NCI-H82 treated with DMSO at 0.1 percent for 48 hours (cell line): ENCODE measurements at regions not wholly inside any gene's neighbourhood (a gene's known extent, or its start where the extent isn't known, plus 50 kb on each side); places are given as distances from the start of the nearest gene placed in this dataset.
"Not testable (repeated sequence)": the region's sequence is repeated elsewhere in the genome, so short reads cannot be mapped to it uniquely, and the experiment has no call there.

Experiments used
- DNase-seq: peaks from one replicate; lab custom pipeline; 2025; ENCODE audit not compliant: unreplicated experiment; lab: John Stamatoyannopoulos, UW

DNA sequence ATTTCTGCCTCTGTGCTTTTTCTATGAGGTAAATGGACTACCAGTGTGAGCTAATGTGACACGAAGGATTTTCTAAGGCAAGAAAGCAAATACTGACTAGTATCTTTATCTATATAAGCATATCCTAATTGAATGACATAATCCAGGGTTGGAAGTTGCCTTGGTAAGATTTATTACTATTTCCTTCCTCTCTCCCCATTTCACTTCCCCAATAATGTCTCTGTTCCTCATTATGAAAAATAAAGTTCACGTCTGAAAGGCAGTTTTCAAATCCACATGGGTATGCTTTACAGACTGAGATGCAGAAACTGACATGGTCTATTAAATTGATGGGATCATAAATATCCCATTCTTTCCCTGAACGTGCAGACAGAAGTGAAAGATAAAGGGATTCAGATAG lies 86.0 kb downstream of the DTWD1 start:
- DNase-seq: no peak

DNA sequence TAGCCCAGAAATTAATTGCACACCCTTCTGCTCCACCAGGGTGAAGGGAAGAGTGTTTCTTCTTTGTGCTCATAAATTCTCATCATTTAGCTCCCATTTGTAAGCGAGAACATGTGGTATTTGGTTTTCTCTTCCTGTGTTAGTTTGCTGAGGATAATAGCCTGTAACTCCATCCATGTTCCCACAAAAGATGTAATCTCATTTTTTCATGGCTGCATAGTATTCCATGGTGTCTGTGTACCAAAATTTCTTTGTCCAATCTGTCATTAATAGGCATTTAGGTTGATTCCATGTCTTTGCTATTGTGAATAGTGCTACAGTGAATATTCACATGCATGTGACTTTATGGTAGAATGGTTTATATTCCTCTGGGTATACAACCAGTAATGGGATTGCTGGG lies 86.8 kb downstream of the DTWD1 start:
- no peak for DNase-seq

DNA sequence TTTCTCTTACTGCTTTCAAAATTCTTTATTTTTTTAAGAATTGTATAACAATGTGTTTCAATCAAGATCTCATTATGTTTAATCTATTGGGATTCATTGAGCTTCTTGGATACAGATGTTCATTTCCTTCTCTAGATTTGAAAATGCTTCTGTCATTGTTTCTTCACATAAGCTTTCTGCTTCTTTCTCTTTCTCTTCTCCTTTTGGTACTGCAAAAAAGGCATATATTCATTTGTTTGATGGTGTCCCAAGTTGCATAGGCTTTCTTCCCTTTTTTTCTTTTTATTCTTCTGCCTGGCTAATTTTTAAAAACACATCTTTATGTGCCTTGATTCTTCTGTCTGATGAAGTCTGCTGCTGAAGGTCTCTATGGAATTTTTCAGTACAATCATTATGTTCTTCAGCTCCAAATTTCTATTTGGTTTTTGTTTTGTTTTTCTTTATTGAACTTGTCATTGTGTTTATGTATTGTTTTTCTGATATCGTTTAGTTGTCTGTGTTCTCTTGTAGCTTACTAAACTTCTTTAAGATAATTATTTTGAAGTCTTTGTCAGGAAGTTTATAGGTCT lies 88.9 kb downstream of the DTWD1 start:
- DNase-seq: no peak

DNA sequence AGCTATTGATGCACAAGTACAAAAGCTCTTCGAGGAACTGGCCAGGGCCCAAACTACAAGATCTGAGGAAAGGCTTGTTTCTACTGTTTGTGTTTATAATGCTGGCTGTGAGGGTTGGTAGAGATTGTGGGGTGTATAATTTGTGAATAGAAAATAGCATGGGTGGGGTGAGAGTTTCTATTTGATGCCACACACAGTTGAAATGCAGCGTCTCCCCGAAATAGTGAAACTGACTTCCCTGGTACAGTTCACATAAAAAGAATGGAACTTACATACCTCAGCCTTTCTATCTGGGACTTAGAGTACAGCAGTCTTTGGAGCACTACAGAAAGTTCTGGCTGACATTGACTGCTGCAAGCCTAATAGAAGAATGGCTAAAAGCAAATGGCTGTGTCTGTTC lies 91.3 kb downstream of the DTWD1 start:
- no peak for DNase-seq

DNA sequence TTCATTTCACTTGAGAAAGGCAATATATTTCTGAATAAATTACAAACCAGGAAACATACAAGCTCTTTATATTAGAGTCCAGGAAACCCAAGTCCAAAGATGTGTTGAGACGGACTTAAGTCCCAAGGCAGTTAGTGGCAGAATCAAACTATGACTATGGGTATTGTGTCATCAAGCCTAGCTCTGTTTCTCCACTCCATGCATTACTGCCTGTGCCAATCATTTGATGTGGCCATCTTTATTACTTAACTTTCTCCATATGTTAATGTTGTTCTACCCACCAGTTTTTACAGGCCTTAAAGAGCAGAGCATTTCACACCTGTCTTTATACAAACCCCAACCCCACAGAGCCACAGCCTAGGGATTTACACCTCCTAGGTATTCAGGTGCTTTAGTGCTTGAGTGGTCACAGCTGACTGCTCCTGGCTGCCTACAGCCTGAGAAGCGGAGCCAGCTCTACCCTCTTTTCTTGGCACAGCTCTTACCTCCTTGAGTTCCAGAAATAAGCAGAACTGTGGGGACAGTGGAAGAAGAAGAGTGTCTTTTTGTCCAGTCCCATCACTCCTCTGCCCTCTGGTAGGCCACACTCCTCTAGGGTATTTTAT lies 92.1 kb downstream of the DTWD1 start:
- DNase-seq: no peak

DNA sequence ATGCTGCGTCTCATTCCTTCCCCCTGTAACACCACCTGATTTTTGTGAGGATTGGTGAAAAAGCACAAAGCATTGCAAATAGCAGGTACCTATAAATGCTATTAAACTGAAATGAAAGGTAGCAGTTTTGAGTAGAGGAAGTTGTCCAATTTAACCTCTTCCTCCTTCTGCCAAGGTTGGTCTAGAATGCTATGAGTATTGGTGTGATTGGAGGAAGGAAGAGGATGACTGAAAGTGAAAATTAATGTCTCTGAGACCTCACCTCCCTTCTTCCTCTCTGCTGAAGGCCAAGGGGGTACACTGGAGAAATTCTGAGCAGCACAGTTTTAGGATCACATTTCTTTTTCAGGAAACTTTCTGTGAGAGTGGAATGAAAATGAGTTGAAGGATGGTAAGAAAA lies 94.4 kb downstream of the DTWD1 start:
- no peak for DNase-seq

DNA sequence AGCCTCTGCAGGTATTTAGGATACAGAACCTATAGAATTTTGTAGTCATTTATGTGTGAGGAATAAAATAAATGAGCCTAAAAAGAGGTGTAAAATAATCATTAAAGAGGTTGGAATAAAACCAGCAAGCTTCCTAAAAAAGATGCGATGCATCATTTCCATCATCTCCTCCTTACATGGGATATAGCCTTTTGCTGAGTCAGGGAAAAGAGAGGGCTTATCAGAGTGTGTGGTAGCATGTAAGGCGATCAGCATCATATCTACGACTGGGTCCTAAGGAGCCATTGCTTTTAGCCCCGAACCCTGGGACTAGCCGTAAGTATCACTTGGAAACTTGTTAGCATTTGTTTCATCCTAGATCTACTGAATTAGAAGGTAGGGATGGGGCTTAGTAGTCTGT lies 94.9 kb downstream of the DTWD1 start:
- no peak for DNase-seq

DNA sequence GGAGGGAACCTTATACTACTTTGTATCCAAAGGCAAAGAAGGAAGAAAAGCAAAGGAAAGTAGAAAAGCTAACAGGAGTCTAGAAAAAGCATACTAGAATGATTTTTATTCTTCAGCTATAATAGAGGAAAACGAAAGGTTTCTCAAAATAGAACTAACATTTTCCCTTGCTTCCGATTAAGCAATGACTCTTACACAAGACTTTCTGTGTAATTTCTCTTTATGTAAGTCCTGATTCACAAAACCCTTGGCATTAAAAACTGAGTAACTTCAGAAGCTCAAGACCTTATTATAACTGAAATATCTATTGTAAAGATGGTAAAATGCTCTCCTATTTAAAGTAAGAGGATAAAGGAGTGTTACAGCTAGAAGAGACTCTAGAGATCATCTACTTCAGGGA lies 97.4 kb downstream of the DTWD1 start:
- DNase-seq: no peak

DNA sequence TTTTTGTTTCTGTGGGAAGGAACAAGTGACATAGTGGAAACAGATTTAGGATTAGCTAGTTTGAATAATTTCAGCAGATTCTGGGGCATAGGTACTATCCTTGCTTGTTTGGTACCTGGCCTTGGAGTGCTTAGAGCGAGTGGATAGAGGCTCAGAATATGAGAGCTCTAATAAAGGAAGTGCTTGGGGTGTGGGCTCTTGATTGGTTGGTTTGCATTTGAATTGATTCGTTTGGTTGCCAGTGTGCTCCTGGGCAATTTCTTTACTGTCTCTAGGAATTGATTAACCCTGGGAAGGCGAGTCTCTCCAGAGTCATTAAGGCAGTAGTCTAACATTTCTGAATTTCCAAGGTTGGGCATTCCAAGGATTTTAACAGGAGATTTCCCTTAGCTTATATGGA lies 98.0 kb downstream of the DTWD1 start:
- DNase-seq: no peak

DNA sequence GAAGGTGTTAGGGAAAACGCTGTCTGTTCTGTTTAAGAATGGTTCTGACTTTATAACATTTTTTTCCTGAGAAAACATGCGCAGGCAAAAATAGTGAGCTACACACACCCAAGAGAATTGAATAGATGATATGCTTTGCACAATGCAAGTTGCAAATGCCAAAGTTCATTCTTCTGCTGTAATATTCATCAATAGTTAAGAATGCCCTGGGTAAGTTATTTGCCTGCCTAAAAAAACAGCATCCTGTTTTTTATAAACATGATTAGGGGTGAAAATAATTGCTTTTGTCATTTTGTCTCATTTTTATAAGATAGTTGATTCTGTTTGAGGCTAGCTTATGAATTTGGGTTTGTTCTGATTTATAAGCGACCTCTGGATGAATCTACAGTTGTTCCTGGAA lies 99.4 kb downstream of the DTWD1 start:
- no peak for DNase-seq

DNA sequence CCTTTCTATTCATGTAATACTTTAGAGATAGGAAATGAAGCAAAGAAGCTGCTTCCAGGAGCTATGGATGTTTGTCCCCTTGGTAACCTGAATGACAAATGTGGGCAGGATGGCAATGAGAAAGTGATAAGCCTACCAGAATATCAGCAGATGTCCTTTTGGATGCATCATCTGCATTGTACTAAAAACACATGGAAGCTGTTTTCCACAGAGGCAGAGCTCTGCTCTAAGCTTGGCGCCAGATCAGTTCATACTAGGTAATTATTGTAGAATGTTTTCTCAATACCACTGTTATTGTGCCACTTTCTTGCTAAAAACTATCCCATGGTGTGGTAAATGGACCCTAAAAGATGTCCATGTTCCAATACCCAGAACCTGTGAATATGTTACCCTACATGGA lies 100.2 kb downstream of the DTWD1 start:
- DNase-seq: no peak

DNA sequence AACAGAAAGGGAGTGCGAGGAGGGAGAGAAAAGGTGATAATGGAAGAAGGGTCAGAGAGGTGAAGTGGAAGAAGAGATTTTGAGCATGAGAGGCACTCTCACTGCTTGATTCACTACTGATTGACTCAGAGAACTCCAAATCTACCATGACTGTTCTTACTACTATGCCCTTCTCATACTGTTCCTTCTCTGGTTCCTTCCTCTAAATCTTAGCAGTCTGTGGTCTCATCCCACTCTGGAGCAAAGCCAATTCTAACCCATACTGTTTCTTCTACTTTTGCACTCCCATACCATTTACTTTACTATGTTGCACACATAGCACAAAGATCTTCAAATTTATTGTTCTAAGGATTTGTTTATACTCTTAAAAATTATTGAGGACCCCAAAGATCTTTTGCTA lies 100.8 kb downstream of the DTWD1 start:
- DNase-seq: no peak

DNA sequence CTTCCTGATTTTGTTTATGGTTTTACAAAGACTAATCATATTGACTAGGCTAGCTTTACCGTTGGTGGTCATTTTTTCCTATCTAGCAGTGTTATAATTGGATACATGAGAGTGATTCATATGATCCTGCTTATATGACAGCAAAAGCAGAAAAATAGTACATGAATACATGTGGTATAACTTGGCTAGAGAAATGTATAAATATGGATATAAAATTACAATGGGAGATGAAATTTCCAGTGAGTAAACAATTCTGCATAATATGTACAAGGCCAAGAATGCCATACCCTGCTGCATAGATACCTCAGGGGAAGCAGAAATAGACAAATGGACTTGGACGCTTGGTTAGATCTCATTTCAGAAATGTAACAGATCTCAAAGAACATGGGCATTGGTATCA lies 103.1 kb downstream of the DTWD1 start:
- no peak for DNase-seq

DNA sequence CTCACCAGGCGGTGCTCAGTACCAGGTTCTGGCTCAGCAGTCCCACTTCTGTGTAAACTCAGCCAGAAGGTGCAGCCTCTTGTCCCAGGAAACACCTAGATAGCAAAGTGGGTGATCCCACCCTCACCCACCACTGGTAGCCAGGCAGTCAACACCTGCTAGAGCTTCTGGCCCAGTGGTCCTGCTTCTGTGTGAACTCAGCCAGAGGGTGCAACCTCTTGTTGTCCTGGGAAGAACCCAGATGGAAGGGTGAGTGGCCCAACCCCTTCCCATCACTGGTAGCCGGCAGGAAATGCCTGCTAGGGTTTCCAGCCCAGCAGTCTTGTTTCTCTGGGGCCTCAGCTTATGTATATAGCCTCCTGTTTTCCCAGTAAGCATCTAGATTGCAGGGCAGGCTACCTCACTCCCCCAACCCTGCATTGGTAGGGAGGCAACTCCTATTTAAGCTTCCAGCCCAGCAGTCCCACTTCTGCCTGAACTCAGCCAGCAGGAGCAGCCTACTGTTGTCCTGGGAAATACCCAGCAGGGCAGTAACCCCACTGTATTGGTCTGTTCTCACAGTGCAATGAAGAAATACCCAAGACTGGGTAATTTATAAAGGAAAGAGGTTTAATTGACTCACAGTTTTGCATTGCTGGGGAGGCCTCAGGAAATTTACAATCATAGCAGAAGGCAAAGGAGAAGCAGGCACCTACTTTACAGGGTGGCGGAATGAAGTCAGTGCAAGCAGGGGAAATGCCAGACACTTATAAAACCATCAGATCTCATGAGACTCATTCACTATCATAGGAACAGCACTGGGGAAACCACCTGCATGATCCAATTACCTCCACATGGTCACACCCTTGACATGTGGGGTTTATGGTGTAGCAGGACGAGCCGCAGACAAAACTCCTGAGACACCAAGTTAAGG lies 110.6 kb downstream of the DTWD1 start:
- peak; percentile 11 for DNase-seq

DNA sequence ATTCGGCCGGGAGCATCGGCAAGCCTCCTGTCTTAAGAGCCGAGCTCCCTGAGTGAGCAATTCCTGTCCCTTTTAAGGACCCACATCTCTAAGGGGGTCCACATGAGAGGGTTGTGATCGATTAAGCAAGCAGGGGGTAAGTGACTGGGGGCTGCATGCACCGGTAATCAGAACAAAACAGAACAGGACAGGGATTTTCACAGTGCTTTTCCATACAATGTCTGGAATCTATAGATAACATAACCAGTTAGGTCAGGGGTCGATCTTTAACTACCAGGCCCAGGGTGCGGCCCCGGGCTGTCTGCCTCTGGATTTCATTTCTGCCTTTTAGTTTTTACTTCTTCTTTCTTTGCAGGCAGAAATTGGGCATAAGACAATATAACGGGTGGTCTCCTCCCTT lies 111.3 kb downstream of the DTWD1 start:
- not testable (repeated sequence) for DNase-seq

DNA sequence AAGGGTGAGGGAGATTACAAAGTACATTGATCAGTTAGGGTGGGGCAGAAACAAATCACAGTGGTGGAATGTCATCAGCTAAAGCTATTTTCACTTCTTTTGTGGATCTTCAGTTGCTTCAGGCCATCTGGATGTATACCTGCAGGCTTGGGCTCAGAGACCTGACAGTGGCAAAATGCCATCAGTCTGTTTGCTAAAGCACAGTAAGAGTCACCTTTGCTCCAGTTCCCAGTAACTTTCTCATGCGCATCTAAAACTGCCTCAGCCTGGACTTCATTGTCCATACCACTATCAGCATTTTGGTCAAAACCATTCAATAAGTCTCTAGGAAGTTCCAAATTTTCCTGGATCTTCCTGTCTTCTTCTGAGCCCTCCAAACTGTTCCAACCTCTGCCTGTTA lies 113.2 kb downstream of the DTWD1 start:
- not testable (repeated sequence) for DNase-seq

DNA sequence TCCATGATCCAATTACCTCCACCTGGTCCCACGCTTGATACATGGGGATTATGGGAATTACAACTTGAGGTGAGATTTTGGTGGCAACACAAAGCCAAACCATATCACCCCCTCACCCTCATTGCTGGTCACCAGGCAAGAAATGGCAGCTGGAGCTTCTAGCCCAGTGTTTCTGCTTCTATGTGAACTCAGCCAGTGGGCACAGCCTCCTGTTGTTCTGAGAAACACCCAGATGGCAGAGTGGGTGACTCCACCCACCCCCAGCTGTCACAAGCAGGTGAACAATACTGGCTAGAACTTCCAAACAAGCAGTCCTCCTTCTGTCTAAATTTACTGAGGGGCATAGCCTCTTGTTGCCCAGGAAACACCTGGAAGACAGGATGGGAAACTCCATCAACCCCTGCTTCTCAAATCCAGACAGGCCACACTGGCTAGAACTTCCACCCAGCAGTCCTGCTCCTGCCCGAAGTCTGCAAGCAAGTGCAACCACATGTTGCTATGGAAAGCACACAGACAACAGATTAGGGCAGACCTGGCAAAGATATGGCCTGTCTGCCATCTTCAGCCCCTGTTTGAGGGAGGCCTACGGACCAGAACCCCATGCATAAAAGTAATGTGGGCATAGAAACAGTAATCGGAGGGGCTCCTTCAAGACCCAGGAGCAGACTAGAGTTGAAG lies 114.1 kb downstream of the DTWD1 start:
- peak; percentile 36 for DNase-seq

DNA sequence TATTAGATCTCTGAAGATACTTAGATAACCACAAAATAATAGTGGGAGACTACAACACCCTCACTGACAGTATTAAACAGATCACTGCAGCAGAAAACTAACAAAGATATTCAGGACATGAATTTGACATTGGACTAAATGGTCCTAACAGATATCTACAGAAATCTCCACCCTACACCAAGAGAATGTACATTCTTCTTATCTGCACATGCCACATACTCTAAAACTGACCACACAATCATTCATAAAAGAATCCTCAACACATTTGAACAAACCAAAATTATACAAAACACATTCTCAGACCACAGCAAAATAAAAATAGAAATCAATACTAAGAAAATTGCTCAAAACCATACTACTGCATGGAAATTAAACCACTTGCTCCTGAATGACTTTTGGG lies 116.3 kb downstream of the DTWD1 start:
- no peak for DNase-seq

DNA sequence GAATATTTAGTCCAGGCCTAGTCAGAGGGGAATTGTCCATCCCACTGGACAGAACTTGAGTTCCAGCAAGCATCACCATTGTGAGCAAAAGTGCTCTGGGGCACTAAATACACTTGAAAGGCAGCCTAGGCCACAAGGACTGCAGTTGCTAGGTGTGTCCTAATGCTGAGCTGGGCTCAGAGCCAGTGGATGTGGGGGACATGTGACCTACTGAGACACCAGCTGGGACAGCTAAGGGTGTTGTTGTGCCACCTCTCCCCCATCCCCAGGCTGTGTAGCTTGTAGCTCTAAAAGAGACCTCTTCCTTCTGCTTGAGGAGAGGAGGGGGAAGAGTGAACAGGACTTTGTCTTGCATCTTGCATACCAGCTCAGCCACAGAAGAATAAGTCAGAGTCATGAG lies 120.9 kb downstream of the DTWD1 start:
- no peak for DNase-seq

DNA sequence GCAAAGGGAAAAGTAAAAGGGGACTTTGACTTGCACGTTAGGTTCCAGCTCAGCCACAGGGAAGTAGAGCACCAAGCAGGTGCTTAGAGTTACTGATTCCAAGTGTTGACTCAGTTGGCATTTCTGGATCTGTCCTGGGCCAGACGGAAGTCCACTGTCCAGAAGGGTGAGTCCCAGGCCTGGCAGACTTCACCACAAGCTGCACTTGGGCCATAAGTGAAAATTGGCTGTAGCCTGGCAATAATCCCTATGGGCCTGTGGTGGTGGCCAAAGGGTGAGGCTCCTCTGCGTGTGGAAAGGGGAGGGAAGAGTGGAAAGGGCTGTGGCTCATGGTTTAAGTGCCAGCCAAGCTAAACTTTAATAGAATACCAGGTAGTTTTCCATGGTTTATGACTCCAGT lies 121.5 kb downstream of the DTWD1 start:
- no peak for DNase-seq

DNA sequence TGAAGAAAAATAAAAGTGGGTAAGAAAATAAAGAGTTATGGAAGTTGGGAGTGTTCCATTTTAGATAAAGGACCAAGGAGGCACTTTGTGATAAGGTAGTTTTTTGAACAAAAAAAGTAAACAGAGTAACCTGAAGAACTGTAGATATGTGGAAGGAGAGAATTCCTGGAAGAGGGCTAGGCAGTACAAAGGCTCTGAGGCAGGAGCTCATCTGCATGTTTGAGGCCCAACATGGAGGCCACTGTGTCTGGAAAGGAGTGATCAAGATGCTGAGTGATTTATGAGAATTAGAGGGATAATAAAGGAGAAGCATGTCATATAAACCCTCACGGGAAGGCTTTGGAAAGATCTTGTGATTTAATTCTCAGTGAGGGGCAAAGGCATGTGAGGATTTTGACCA lies 126.5 kb downstream of the DTWD1 start:
- DNase-seq: no peak

DNA sequence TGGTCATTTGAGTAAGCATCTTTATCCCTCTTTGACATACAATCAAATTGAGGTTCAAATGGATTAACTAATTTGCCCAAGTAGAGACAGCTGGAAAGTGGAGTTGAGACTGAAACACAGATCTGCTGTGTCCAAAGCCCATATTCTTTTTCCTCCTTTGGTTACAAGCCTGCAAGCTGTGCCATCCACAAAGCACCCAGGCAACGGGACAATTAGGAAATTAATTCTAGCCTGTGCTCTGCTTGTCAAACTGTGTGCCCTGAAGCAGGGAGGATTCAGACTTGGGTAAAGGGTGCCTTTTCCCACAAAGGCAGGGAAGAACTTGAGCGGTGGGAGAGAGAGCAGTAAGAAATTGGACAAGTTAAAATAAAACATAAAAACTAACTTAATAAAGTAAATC lies 127.9 kb downstream of the DTWD1 start:
- peak; percentile 4 for DNase-seq
